Pancreas (tissue), 10 donors: ENCODE measurements at regions not wholly inside any gene's neighbourhood (a gene's known extent, or its start where the extent isn't known, plus 50 kb on each side); places are given as distances from the start of the nearest gene placed in this dataset.
"Not testable (repeated sequence)": the region's sequence is repeated elsewhere in the genome, so short reads cannot be mapped to it uniquely, and the experiment has no call there.

Experiments used
- ATAC-seq, 4 donors: fragments of 200-7000 bp; cut with Tn5 transposase; one replicate each; pipeline versions ENCODE4 v1.8.0 to v1.9.1; 2020; ENCODE audit warnings: mild to moderate bottlenecking in 4 of 4, moderate library complexity in 4 of 4
- DNase-seq, 6 donors: peaks; one replicate each; pipeline ENCODE4 v3.0.0-alpha.2; 2020
- FAIRE-seq: peaks from 2 replicates; lab custom pipeline; 2012; peaks lifted over from hg19 to GRCh38; lab: Jason Lieb, UNC
- H3K27ac ChIP-seq, 4 donors: fragments of 200-600 bp; sonication (generic); 1 replicate in 3 of 4; 2 replicates in 1 of 4; pipeline versions ENCODE4 v1.5.0 to v1.8.0; 2020
- H3K27me3 ChIP-seq, 4 donors: fragments of 200-600 bp; one replicate each; pipeline ENCODE4 v1.8.0; 2021
- H3K36me3 ChIP-seq, 3 donors: fragments of 200-600 bp; sonication (generic) in 1 of 3; one replicate each; pipeline versions ENCODE4 v1.5.0 to v1.8.0; 2020 to 2021
- H3K4me1 ChIP-seq, 3 donors: fragments of 200-600 bp; one replicate each; pipeline ENCODE4 v1.8.0; 2021
- H3K4me3 ChIP-seq, 4 donors: fragments of 200-600 bp; sonication (generic) in 2 of 4; one replicate each; pipeline versions ENCODE4 v1.5.0 to v1.8.0; 2020 to 2021
- H3K9me3 ChIP-seq, 4 donors: fragments of 200-600 bp; one replicate each; pipeline ENCODE4 v1.8.0; 2021
- CTCF ChIP-seq, 4 donors: fragments of 200-600 bp; sonication (generic) in 3 of 4; IDR thresholded peaks; one replicate each; pipeline versions ENCODE4 v1.5.0 to v1.8.0; 2021; ENCODE audit warnings: antibody characterized with exemption in 4 of 4
- WGBS, 2 donors: extraction: QIAGEN DNeasy Blood & Tissue Kit; methylation state at CpG; one replicate each; pipeline ENCODE4 v1.1.7; 2013; 5-methylcytosine and 5-hydroxymethylcytosine counted together
- intact Hi-C, 3 donors: fragments of 100-400 bp; cut with DNase I; formaldehyde crosslinking; loops; one replicate each; pipeline versions ENCODE4 v1.11.1 to v1.14.2; 2022
- donor health status: healthy with polysubstance abuse.
- donor health status: DM: no; HTN: no; CAD: no; lungs with moderate emphysema.
- donor health status: DM: no; HTN: no; CAD: no.
- donor health status: control.
- donor health status: control.
- donor health status: Bipolar disorder and iron deficiency.
- donor health status: DM: yes; HTN: yes; CAD: no.
- donor health status: DM: no; HTN: no; CAD: no.
- donor health status: DM: no; HTN: no; CAD: no.
- donor health status: DM: yes; HTN: yes; CAD: no.

DNA sequence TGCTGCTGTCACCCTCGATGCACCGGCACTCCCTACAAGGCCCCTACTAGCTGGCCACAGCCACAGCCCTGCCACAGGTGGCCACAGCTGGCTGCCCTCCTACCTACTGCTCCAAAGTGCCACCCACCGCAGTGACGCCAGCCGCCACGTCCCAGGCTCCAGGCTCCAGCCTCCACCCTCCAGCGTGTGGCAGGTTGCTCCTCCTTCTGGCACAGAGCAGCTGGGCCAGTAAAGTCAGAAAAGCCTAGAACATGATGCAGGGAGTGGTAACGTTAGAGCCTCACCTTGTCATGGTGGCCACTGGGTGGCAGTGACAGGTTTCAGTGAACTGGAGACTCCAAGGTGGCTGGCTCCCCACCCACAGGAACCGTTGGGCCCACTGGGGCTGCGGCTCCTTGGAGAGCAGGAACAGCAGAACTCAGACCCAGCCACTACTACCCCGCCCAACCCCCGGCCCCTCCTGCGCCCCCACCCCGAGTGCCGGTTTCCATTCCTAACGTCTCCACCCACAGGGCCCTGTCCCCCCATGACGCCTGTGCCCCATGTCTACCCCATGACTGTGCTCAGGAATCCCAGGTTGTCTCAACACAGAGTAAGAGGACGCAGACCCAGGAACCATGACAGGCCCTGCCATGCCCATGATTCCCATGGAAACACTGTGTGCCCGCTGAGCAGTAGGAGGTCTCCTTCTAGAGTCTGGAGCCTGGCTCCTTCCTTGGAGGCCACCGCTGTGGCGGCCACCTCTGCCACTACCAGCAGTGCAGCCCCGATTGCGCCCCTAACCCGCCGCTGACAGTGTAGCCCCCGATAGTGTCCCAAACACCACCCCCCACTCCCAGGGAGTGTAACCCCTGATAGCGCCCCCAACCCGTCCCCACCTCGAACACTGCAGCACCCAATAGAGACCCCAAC is 52.3 kb upstream of the ZNF33B start:
- FAIRE-seq (no peak), DNase-seq (peak in 1 of 6 donors; percentile 53), ATAC-seq (peak in 2 of 4 donors; percentile 36 to 41)
- Histone ChIP-seq H3K9me3 (no peaks in the 10 kb centered on the region), H3K4me1 (no peaks in the 10 kb centered on the region), H3K27ac (no peak overlapping the region), H3K27me3 (no peaks in the 10 kb centered on the region), H3K4me3 (no peak overlapping the region), H3K36me3 (no peaks in the 10 kb centered on the region)
- intact Hi-C loops, result no loop called here
- WGBS, 2 donors, result 85 to 91% methylated on average over 27 to 29 of the region's 29 CpGs
- TF ChIP-seq CTCF (IDR thresholded peaks at IDR 0.05), result no peak

DNA sequence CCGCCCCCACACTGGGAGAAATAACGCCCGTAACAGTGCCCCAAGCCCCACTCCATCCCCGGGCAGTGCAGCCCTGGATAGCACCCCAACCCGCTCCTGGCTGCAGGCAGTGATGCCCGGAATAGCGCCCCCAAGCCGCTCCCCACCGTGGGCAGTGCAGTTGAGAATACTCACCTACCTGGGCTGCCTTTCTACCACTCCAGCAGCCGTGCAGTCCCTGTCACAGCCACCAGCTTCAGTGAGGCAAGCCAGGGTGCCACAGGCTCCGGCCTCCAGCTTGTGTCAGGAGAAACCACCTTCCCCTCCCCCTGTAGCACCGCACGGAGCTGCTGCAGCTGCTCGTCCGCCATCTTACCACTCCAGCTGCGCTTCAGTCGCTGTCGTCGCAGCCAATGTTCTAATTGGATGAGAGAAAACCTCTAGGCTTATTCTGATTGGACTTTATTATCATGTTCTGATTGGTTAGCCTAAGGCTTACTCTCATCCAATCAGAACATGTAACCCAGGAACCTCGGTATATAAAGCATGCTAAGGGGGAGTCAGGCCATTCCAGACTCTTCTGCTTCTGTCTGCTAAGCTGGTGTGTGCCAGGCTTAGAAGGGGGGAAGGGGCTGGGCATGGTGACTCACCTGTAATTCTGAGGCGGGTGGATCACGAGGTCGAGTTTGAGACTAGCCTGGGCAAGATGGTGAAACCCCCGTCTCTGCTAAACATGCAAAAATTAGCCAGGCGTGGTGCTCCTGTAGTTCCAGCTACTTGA is 53.2 kb upstream of the ZNF33B start:
- FAIRE-seq (no peak), ATAC-seq (no peak), DNase-seq (peak in 2 of 6 donors; percentile 41 to 46)
- no peaks in the 10 kb centered on the region for H3K27me3 ChIP-seq
- H3K4me1 ChIP-seq, result no peaks in the 10 kb centered on the region
- WGBS, 2 donors, result 92 to 96% methylated on average over 25 of the region's 25 CpGs
- no peak for TF ChIP-seq CTCF (IDR thresholded peaks at IDR 0.05)
- H3K36me3 ChIP-seq, result no peaks in the 10 kb centered on the region
- intact Hi-C loops, result no loop called here
- no peaks in the 10 kb centered on the region for H3K9me3 ChIP-seq
- no peak overlapping the region for H3K27ac ChIP-seq
- H3K4me3 ChIP-seq, result no peak overlapping the region

- DNase-seq (no peak), FAIRE-seq (no peak), ATAC-seq (no peak)
- Histone ChIP-seq H3K9me3 (no peaks in the 10 kb centered on the region), H3K4me3 (no peak overlapping the region), H3K27me3 (no peaks in the 10 kb centered on the region), H3K4me1 (no peaks in the 10 kb centered on the region), H3K36me3 (no peaks in the 10 kb centered on the region), H3K27ac (no peak overlapping the region)
- intact Hi-C loops, result no loop called here
- TF ChIP-seq CTCF (IDR thresholded peaks at IDR 0.05), result no peak
- WGBS, 2 donors, result 84 to 88% methylated on average over 2 of the region's 2 CpGs
Measured at GRCh38 chr10:42697926-42698325, 59.6 kb upstream of the ZNF33B start.

DNA sequence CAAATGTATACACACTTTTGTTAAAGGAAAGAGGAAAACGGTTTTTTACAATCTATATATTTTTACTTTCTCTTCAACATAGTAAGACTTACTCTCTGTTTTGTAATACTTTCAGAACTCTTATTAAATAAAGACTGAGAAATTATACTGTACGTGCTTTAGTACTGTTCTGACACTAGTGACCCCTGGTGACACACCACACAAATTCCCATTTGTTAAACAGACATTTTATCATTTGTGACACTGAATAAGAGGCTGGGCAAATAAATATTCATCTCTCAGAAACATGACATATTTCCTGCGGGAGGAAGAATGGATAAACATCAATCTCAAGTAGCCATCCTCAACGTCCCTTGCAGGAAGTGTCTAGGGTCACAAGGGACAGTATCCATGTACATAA is 68.9 kb upstream of the ZNF33B start:
- no peaks in the 10 kb centered on the region for H3K4me1 ChIP-seq
- intact Hi-C loops, result no loop called here
- WGBS, 2 donors, result 14 to 18% methylated on average over 4 of the region's 4 CpGs
- H3K4me3 ChIP-seq, result no peak overlapping the region
- no peaks in the 10 kb centered on the region for H3K27me3 ChIP-seq
- ATAC-seq (peak; percentile 40 to 81 (median 66)), FAIRE-seq (no peak), DNase-seq (no peak)
- no peak overlapping the region for H3K27ac ChIP-seq
- TF ChIP-seq CTCF (IDR thresholded peaks at IDR 0.05), result no peak
- H3K9me3 ChIP-seq, result no peaks in the 10 kb centered on the region
- H3K36me3 ChIP-seq, result no peaks in the 10 kb centered on the region

GRCh38 chr10:42719339-42719738 is 63.3 kb upstream of the BMS1 start:
- ATAC-seq, H3K9me3 ChIP-seq, H3K4me3 ChIP-seq, H3K27me3 ChIP-seq, FAIRE-seq, intact Hi-C loops, DNase-seq, H3K4me1 ChIP-seq, H3K27ac ChIP-seq, H3K36me3 ChIP-seq: not testable (repeated sequence)
- WGBS, 2 donors, result 55 to 65% methylated on average over 5 of the region's 5 CpGs
